ENCODE measurements at regions not wholly inside any gene's neighbourhood (a gene's known extent, or its start where the extent isn't known, plus 50 kb on each side); places are given as distances from the start of the nearest gene placed in this dataset.
A peak's percentile ranks its signal among the peaks of the same experiment; 100 is the strongest.
"Not testable (repeated sequence)": the region's sequence is repeated elsewhere in the genome, so short reads cannot be mapped to it uniquely, and the experiment has no call there.

GRCh38 chr17:65307961-65308316 is 170.8 kb downstream of the RGS9 start:
- no peak for DNase-seq (ENCODE audit: low read depth in 2 of 2)

DNA sequence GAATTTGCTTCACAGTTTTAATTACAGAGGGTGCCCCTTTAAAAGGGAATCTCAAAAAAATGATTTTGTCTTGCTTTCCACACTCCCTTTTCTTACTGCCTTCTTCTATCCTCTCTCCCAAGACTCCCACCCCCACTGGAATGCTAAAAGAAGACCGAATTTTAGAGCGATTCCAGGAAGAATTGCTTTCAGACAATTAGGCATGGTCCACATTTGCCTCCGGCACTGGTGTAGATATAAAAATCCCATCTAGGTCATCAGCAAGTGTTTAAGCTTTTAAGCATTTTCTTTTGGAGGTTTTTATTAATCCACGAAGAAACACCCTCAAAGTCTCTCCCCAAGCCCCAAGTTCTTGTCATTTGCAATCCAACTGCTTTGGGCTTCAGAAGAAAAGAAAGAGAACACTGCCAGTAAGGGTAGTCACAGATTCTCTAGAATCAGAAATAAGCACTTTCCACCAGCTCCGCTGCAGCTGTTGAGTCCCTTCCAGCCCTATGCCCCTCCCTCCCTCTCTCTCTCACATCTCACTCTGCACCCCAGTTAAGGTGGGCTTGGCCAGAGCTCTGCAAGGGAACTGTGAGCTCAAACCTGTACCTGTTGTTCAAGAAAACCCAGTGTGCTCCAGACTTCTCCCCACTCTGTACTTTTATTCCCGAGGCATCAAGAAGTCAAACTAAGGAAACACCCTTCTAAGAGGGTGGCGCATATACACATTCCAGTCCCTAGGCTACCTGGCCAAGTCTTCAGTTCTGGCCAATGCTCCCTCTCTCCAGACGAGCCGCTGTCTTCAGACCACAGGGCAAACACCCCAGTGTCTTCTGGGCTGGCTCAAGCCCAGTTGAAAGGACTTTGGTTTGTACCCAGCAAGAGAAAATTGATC is 170.2 kb downstream of the RGS9 start:
- no peak for DNase-seq (ENCODE audit: low read depth in 2 of 2)

GRCh38 chr17:65305778-65306177 is 168.6 kb downstream of the RGS9 start:
- no peak for DNase-seq (ENCODE audit: low read depth in 2 of 2)

- DNase-seq (ENCODE audit: low read depth in 2 of 2), result no peak
Measured at GRCh38 chr17:65305116-65305515, 167.9 kb downstream of the RGS9 start.

DNA sequence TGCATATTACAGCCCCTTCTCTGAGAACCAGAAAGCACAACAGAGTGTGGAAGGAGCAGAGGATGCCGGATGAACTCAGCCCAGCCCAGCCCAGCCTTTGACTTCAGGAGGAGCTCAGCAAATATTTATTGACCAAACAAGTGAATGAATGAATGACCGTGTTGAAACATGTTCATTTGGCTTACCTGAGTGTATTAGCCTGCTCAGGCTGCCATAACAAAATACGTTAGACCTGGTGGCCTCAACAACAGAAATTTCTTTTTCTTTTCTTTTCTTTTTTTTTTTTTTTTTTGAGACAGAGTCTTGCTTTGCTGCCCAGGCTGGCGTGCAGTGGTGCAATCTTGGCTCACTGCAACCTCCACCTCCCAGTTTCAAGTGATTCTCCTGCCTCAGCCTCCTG is 164.7 kb downstream of the RGS9 start:
- not testable (repeated sequence) for DNase-seq (ENCODE audit: low read depth in 2 of 2)

DNA sequence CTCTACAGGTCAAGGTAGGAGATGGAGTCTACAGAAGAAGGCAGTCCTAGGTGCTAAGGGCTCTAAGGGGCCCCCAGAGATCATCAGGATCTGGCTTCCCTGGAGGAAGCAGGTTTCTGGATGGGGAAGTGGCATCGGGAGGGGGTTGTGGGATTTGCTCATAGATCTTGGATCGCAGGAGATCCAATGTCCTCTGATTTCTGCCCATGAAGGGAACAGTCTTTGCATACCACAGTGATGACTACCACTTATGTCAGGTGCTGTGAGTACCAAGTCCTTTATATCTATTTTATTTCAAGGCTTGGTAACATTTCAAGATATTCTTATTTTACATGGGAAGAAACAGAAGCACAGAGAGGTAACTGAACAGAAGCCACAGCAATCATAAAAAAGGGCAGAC is 164.0 kb downstream of the RGS9 start:
- DNase-seq (ENCODE audit: low read depth in 2 of 2), result no peak

DNA sequence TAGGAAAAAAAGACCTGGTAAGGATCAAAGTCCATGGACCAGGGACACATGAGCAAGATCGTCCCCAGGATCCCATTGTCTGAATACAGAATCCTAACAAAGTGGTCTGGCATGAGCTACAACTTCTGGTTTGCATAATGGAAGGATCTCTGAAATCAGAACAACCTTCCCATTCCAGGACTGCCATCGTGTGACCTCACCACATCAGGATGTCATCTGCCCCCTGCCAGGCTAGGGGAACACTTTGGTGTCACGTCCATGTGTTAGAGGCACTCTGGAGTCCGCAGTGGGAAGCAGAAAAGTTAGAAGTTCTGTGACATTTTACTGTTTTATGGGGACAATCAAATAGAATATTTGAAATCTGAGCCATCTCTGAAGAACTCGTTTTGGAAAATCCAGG is 160.7 kb downstream of the RGS9 start:
- no peak for DNase-seq (ENCODE audit: low read depth in 2 of 2)

DNA sequence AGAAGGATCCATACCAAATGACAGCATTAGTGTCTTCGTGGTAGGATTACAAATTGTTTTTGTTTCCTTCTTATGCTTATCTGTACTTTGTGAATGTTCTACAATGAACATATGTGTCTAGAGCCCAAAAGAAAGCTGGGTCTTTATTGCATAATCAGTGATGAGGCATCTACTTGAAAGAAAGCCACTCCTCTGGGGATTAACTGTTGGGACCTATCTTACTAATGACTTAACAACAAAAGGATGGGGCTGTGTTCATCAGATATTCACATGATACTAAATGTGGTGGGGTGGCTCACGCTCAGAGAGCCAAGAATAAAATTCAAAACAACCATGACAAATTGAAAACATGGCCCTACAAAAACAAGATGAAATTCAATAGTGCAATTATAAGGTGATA is 160.2 kb downstream of the RGS9 start:
- DNase-seq (ENCODE audit: low read depth in 2 of 2), result no peak

DNA sequence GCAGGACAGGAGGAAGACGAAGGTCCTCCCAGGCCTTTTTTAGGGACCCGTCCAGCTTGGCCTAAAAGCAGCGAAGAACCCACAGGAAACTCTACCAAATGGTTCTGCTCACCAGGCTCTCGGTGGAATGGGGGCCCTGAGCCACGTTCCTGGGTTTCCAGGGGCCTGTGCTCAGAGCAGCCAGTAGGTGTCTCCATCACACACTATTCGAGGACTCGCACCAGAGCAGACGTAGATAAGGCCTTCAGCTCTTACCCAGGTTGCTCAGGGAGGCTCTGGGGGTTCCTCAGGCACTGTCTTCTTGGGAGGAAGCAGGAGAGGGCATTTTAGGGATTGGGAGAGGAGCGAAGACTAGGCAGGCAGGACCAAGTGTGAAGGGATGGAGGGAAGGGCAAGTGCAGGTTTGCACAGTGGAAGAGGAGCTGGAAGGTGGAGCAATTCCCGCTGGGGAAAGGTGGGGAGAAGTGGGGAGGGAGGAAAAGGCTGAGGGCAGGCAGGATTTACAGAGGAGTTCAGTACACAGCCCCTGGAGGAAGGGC is 157.1 kb downstream of the RGS9 start:
- DNase-seq (ENCODE audit: low read depth in 2 of 2), result peak; percentile 37 to 42

DNA sequence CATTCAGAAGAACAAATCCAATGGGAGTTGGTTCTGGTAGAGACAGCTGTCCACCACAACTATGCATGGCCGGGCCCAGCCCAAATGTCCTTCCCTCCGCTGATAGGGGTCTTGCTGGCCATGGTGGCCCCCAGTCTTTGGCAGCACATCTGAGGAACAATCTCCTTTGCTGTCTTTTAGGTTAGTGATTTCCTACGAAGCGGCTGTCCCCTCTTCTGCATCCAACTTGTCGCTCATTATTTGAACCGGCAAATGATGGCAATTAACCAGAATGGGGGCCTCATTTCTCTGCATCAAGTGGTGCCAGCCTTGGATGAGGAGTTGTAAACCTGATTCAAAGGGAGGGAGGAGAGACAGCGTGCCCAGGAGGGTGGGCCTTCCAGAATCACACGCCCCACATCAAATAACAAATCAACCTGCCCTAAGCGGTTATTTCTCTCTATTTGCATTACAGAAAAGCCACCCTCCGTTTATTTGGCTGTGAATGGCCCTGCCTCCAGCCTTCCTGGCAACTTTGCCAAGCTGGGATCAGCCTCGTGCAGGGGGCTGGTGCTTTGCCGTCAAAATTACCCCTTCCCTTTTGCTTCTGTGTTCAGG is 156.5 kb downstream of the RGS9 start:
- DNase-seq (ENCODE audit: low read depth in 2 of 2), result no peak

DNA sequence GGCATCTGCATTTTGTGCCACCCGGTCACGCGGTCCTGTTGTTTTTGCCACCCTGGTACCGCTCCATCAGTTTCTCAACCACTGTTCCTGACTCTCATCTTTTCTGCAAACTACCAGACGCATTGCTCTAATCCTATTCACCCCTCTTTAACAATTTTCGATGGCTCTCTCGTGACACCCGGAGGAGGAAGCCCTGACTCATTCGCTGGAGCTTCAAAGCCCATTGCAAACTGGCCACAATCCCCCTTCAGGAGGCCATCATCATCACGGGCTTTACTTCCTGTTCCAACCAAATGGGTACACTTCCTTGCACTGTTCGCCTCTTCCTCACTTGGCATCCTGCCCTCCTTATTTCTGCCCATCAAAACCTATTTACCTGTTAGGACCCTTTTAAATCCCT is 155.3 kb downstream of the RGS9 start:
- DNase-seq (ENCODE audit: low read depth in 2 of 2), result no peak

GRCh38 chr17:65291301-65291700 is 154.1 kb downstream of the RGS9 start:
- not testable (repeated sequence) for DNase-seq (ENCODE audit: low read depth in 2 of 2)

DNA sequence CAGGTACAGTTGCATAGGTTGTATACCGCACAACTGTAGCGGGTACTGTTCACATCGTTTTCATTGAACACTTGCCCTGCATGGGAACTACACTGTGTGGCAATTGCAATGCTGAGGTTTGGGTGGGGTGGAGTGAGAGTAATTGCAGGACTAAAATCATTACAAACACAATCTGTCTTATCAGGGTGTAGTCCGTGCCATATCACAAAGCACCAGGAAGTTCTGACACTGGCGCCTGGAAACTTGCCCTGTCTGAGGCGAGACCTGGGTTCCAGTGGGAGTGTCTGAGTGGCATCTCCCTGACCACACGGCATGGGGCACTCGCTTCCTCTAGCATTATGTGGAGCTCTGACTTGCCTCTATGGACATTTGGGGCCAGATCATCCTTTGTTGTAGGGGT is 153.4 kb downstream of the RGS9 start:
- DNase-seq (ENCODE audit: low read depth in 2 of 2), result no peak

- DNase-seq (ENCODE audit: low read depth in 2 of 2), result no peak
Measured at GRCh38 chr17:65290056-65290455, 152.9 kb downstream of the RGS9 start.

GRCh38 chr17:65287040-65287439 is 149.9 kb downstream of the RGS9 start:
- no peak for DNase-seq (ENCODE audit: low read depth in 2 of 2)

GRCh38 chr17:65283704-65284103 is 146.5 kb downstream of the RGS9 start:
- DNase-seq (ENCODE audit: low read depth in 2 of 2), result no peak

- DNase-seq (ENCODE audit: low read depth in 2 of 2), result no peak
Measured at GRCh38 chr17:65279456-65279855, 142.3 kb downstream of the RGS9 start.

DNA sequence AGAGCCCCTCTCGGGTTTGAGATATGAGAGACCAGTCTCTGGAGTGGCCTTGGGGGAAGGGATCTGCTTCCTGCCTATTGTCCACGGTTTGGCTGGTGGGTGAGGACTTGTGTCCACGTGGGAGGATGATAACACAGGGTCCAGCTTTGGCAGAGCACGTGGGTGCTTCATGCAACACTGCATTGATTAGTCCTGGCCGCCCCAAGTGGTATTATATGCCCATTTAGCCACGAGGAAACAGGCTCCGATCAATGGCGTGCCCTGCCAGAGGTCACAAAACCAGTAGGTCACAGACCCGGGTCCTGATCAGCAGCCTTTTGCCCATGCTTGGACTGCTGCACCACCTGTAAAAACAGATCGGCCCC is 141.6 kb downstream of the RGS9 start:
- DNase-seq (ENCODE audit: low read depth in 2 of 2), result no peak

DNA sequence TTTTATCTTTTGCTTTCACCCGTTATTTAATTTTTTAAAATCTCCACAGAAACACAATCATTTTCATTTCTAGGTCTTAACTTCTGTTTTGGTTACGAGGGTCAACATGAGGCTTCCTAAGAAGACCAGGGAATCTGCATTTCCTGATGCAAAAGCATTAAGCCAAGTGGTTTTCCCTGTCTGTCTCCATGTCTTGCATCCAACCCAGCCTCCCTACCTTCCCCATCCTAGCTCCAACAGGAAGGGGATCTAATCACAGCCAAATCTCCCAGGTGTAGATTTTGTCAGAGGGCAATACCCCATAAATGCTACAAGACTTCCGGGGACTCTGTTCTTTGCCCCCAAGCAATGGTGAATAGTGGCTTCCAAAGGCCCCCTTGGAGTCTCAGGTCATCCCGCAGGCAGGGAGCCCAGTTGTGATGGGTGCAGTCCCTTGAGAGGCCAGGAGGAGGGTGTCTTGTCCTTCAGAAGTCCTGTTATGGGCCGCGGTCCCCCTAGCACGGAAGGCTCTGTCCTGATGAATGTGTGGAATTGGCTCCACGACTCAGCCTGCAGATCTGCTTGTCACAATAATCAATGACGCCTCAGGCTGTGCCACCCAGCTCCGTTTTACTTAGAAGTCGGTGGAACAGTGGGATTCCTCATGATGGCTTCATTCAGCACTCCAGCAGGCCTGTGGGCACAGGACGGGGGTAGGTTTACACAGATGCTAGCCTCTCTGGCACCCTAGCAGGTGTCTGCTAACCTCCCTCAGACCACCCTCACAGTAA is 141.1 kb downstream of the RGS9 start:
- DNase-seq (ENCODE audit: low read depth in 2 of 2), result peak; percentile 4 to 19

GRCh38 chr17:65277576-65277975 is 140.4 kb downstream of the RGS9 start:
- no peak for DNase-seq (ENCODE audit: low read depth in 2 of 2)

Data from stimulated activated CD4-positive, alpha-beta T cell treated with anti-CD3 and anti-CD28 coated beads, Interleukin-4, amount 100 ng/mL, for 48 hours (primary cell).